CD4-positive, alpha-beta T cell (primary cell): ENCODE measurements at regions not wholly inside any gene's neighbourhood (a gene's known extent, or its start where the extent isn't known, plus 50 kb on each side); places are given as distances from the start of the nearest gene placed in this dataset.
"Not testable (repeated sequence)": the region's sequence is repeated elsewhere in the genome, so short reads cannot be mapped to it uniquely, and the experiment has no call there.

Source experiments
- ATAC-seq: fragments of 200-7000 bp; cut with Tn5 transposase; one replicate; pipeline ENCODE4 v1.10.0; 2022; ENCODE audit warnings: mild to moderate bottlenecking; ENCODE audit not compliant: poor library complexity
- CTCF ChIA-PET: fragments of 350-600 bp; sonication (Branson Sonifier 250); formaldehyde crosslinking; loops from one replicate; lab custom pipeline; 2021; ENCODE audit warnings: antibody characterized with exemption, inconsistent platforms; lab: Charles Lee
- POLR2A ChIA-PET: fragments of 350-600 bp; sonication (Branson Sonifier 250); formaldehyde crosslinking; loops from one replicate; lab custom pipeline; 2021; ENCODE audit warnings: antibody characterized with exemption, inconsistent platforms; lab: Charles Lee
- DNase-seq, 14 experiments: peaks; one replicate each; pipeline ENCODE4 v3.0.0-alpha.2; 2013 to 2020; ENCODE audit warnings: mixed read lengths in 2 of 14
- H3K27ac ChIP-seq, 2 donors: one replicate each; pipeline versions ENCODE4 v1.5.1 to v1.7.0; 2013; ENCODE audit warnings: low read length in 2 of 2, low read depth in 1 of 2, mild to moderate bottlenecking in 1 of 2
- H3K27me3 ChIP-seq, 2 experiments: 1 replicate in 1 of 2; 2 replicates in 1 of 2; pipeline versions ENCODE4 v1.6.1 to v1.7.0; 2013; ENCODE audit warnings: low read length in 2 of 2, control low read depth in 1 of 2, mild to moderate bottlenecking in 1 of 2, moderate library complexity in 1 of 2; ENCODE audit not compliant: insufficient read depth in 2 of 2, control insufficient read depth in 1 of 2
- H3K36me3 ChIP-seq: one replicate; pipeline ENCODE4 v1.6.1; 2013; ENCODE audit warnings: low read length, control low read depth; ENCODE audit not compliant: insufficient read depth
- H3K4me1 ChIP-seq: one replicate; pipeline ENCODE4 v1.6.1; 2013; ENCODE audit warnings: low read length, control low read depth; ENCODE audit not compliant: insufficient read depth
- H3K4me3 ChIP-seq: one replicate; pipeline ENCODE4 v1.5.1; 2013; ENCODE audit warnings: mild to moderate bottlenecking, low read length, moderate library complexity
- H3K9me3 ChIP-seq, 2 experiments: 1 replicate in 1 of 2; 2 replicates in 1 of 2; pipeline versions ENCODE4 v1.6.1 to v1.7.0; 2013; ENCODE audit warnings: low read length in 2 of 2, mild to moderate bottlenecking in 2 of 2, control low read depth in 1 of 2, moderate library complexity in 1 of 2; ENCODE audit not compliant: control insufficient read depth in 1 of 2, insufficient read depth in 1 of 2
- H3K27ac Mint-ChIP-seq: one replicate; pipeline ENCODE4 v1.8.0; 2020; ENCODE audit warnings: mixed read lengths
- H3K27me3 Mint-ChIP-seq: one replicate; pipeline ENCODE4 v1.8.0; 2021; ENCODE audit warnings: mixed read lengths
- H3K36me3 Mint-ChIP-seq: one replicate; pipeline ENCODE4 v1.8.0; 2021; ENCODE audit warnings: low read depth, mixed read lengths
- H3K4me1 Mint-ChIP-seq: one replicate; pipeline ENCODE4 v1.8.0; 2021; ENCODE audit warnings: low read depth, mixed read lengths
- H3K4me3 Mint-ChIP-seq: one replicate; pipeline ENCODE4 v1.8.0; 2020; ENCODE audit warnings: mild to moderate bottlenecking, mixed read lengths
- H3K9me3 Mint-ChIP-seq: one replicate; pipeline ENCODE4 v1.8.0; 2020; ENCODE audit warnings: mixed read lengths
- intact Hi-C, 2 experiments: fragments of 100-400 bp; cut with DNase I in 1 of 2; cut with micrococcal nuclease in 1 of 2; formaldehyde crosslinking; loops; one replicate each; pipeline versions ENCODE4 v1.15.1 to v1.9.0; 2023 to 2025; cut with DNase I, micrococcal nuclease
- TF ChIP-seq, protein P1 (sequence below): fragments of 200-600 bp; IDR thresholded peaks from one replicate; pipeline ENCODE4 v1.8.0; 2022; ENCODE audit warnings: antibody characterized with exemption, mild to moderate bottlenecking

DNA sequence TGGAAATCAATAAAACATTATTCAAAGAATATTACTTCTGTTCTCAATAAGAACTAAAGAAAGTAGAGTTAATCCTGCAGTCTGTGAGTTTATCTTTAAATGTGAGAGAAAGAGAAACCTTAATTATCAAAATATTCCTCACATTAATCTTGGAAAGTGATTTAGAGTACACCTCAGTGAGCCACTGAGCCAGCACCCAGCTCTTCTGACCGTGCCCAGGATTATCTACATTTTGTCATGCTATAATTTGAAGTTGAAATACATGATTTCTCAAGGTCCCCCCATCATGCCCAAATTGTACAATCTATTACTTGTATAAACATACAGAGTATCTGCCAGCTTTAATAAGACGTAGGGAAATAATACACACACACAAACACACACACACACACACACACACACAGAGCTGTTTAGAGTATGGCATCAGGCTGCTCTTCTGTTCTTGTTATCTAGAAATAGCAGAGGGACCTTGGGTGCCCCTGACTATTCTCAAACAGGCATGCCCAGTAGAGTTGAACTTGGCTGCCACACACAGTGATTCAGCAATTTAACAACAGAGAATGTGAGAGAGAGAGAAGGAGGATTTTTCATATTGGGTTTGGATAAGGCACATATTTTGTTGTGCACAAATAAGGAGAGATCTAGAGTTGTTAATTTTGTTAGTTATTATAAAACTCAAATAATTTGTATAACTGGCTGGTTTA, 74.4 kb downstream of the P2RY1 start:
- POLR2A ChIA-PET = no interaction called here
- Mint-ChIP-seq H3K27me3 (no peaks in the 10 kb centered on the region), H3K9me3 (peaks cover 2% of the 10 kb centered on the region), H3K27ac (no peak overlapping the region), H3K36me3 (no peaks in the 10 kb centered on the region), H3K4me3 (no peak overlapping the region), H3K4me1 (no peaks in the 10 kb centered on the region)
- H3K4me1 ChIP-seq = no peaks in the 10 kb centered on the region
- H3K27me3 ChIP-seq = no peaks in the 10 kb centered on the region
- H3K4me3 ChIP-seq = no peak overlapping the region
- ATAC-seq (no peak), DNase-seq (no peak)
- H3K27ac ChIP-seq = no peak overlapping the region
- H3K36me3 ChIP-seq = no peaks in the 10 kb centered on the region
- intact Hi-C loops = no loop called here
- CTCF ChIA-PET = no interaction called here
- H3K9me3 ChIP-seq = no peaks in the 10 kb centered on the region
- TF ChIP-seq, protein P1, sequence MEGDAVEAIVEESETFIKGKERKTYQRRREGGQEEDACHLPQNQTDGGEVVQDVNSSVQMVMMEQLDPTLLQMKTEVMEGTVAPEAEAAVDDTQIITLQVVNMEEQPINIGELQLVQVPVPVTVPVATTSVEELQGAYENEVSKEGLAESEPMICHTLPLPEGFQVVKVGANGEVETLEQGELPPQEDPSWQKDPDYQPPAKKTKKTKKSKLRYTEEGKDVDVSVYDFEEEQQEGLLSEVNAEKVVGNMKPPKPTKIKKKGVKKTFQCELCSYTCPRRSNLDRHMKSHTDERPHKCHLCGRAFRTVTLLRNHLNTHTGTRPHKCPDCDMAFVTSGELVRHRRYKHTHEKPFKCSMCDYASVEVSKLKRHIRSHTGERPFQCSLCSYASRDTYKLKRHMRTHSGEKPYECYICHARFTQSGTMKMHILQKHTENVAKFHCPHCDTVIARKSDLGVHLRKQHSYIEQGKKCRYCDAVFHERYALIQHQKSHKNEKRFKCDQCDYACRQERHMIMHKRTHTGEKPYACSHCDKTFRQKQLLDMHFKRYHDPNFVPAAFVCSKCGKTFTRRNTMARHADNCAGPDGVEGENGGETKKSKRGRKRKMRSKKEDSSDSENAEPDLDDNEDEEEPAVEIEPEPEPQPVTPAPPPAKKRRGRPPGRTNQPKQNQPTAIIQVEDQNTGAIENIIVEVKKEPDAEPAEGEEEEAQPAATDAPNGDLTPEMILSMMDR = no peak

DNA sequence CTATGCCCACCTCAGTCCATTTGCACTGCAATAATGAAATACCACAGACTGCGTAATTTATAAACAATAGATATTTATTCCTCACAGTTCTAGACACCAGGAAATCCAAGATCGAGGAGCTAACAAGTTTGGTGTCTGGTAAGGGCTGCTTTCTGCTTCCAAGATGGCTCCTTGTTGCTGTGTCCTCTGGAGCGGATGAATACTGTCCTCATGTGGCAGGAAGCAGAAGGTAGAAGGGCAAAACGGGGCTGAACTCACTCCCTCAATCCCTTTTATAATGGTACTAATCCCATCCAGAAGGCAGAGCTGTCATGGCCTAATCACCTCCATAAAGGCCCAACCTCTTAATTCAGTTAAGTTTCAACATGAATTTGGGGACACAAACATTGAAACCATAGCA, 75.3 kb downstream of the P2RY1 start:
- Mint-ChIP-seq H3K4me3 (no peak overlapping the region), H3K9me3 (peaks cover under 1% of the 10 kb centered on the region), H3K36me3 (no peaks in the 10 kb centered on the region), H3K4me1 (no peaks in the 10 kb centered on the region), H3K27me3 (no peaks in the 10 kb centered on the region), H3K27ac (no peak overlapping the region)
- ATAC-seq (no peak), DNase-seq (no peak)
- ChIA-PET CTCF (no interaction called here), POLR2A (interaction anchor here (0.7 kb wide), 1 partner anchor 9 kb away, joined by 4 read pairs; no protein-coding TSS in a partner anchor)
- TF ChIP-seq, protein P1 = no peak
- H3K4me3 ChIP-seq = no peak overlapping the region
- intact Hi-C loops = no loop called here
- H3K27ac ChIP-seq = no peak overlapping the region
- H3K9me3 ChIP-seq = no peaks in the 10 kb centered on the region
- H3K4me1 ChIP-seq = no peaks in the 10 kb centered on the region
- H3K27me3 ChIP-seq = no peaks in the 10 kb centered on the region
- H3K36me3 ChIP-seq = no peaks in the 10 kb centered on the region

DNA sequence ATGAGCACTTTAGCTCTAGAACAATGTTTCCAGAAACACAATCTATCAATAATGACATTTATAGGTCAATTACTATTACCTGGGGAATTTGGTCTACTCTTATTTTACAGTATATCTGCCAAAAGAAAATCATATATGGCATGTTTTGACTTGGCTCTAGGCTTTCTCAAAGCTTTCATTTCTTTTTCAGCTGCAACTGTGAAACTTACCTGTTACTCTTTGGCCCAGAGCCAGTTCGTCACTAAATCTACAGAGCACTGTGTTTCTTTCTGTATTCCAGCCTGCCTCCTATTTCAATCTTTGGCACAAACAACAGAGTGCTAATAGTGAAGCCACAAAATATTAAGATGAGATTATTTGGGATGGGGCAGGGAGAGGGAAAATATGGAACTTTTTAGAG, 76.0 kb downstream of the P2RY1 start:
- H3K27ac ChIP-seq = no peak overlapping the region
- TF ChIP-seq, protein P1 = no peak
- POLR2A ChIA-PET = no interaction called here
- H3K36me3 ChIP-seq = no peaks in the 10 kb centered on the region
- DNase-seq = no peak
- Mint-ChIP-seq H3K27ac (no peak overlapping the region), H3K36me3 (no peaks in the 10 kb centered on the region), H3K4me3 (no peak overlapping the region), H3K9me3 (no peaks in the 10 kb centered on the region), H3K4me1 (no peaks in the 10 kb centered on the region), H3K27me3 (no peaks in the 10 kb centered on the region)
- intact Hi-C loops = no loop called here
- CTCF ChIA-PET = no interaction called here
- H3K4me3 ChIP-seq = no peak overlapping the region
- no peak for ATAC-seq
- H3K27me3 ChIP-seq = no peaks in the 10 kb centered on the region
- no peaks in the 10 kb centered on the region for H3K4me1 ChIP-seq
- H3K9me3 ChIP-seq = no peaks in the 10 kb centered on the region

DNA sequence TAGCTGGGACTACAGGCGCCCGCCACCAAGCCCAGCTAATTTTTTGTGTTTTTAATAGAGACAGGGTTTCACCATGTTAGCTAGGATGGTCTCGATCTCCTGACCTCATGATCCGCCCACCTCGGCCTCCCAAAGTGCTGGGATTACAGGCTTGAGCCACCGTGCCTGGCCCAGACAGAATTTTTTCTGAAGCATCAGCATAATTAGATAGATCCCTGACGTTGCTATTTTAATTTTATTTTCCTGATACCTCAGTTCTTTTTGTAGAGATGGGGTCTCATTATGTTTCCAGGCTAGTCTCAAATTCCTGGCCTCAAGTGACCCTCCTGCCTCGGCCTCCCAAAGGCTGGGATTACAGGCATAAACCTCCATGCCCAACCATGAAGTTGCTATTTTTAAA, 79.8 kb downstream of the P2RY1 start:
- H3K4me3 Mint-ChIP-seq, H3K27me3 ChIP-seq, H3K9me3 ChIP-seq, H3K27ac Mint-ChIP-seq, H3K4me3 ChIP-seq, H3K9me3 Mint-ChIP-seq, H3K36me3 Mint-ChIP-seq, CTCF ChIA-PET, POLR2A ChIA-PET, H3K4me1 Mint-ChIP-seq, H3K27ac ChIP-seq, intact Hi-C loops, H3K4me1 ChIP-seq, H3K27me3 Mint-ChIP-seq, DNase-seq, ATAC-seq, H3K36me3 ChIP-seq: not testable (repeated sequence)
